ENCODE measurements at regions not wholly inside any gene's neighbourhood (a gene's known extent, or its start where the extent isn't known, plus 50 kb on each side); places are given as distances from the start of the nearest gene placed in this dataset.
"Not testable (repeated sequence)": the region's sequence is repeated elsewhere in the genome, so short reads cannot be mapped to it uniquely, and the experiment has no call there.

- no peak for DNase-seq (ENCODE audit: low read depth, low spot score)
These were observed 273.5 kb upstream of the PLET1 start for GRCh38 chr11:112534208-112534607.

GRCh38 chr11:112537026-112537425 is 276.4 kb upstream of the PLET1 start:
- no peak for TF ChIP-seq CTCF (IDR thresholded peaks at IDR 0.05; ENCODE audit: insufficient read depth, low read length, missing control alignments)
- H3K4me3 ChIP-seq (ENCODE audit: low read depth, low read length): no peak overlapping the region
- ChIA-PET POLR2A (no interaction called here), CTCF (no interaction called here)
- no peak for DNase-seq (ENCODE audit: low read depth, low spot score)

More at GRCh38 chr11:112534208-112534607, 273.5 kb upstream of the PLET1 start:
- CTCF ChIA-PET: no interaction called here
- H3K4me3 ChIP-seq (ENCODE audit: low read depth, low read length): no peak overlapping the region
- POLR2A ChIA-PET: no interaction called here
- TF ChIP-seq CTCF (IDR thresholded peaks at IDR 0.05; ENCODE audit: insufficient read depth, low read length, missing control alignments): no peak

GRCh38 chr11:112537846-112538330 is 277.2 kb upstream of the PLET1 start:
- no peak overlapping the region for H3K4me3 ChIP-seq (ENCODE audit: low read depth, low read length)
- TF ChIP-seq CTCF (IDR thresholded peaks at IDR 0.05; ENCODE audit: insufficient read depth, low read length, missing control alignments): no peak
- DNase-seq (ENCODE audit: low read depth, low spot score): no peak
- CTCF ChIA-PET: no interaction called here
- POLR2A ChIA-PET: no interaction called here

GRCh38 chr11:112538534-112539280 is 278.0 kb upstream of the PLET1 start:
- CTCF ChIA-PET: no interaction called here
- TF ChIP-seq CTCF (IDR thresholded peaks at IDR 0.05; ENCODE audit: insufficient read depth, low read length, missing control alignments): no peak
- no peak overlapping the region for H3K4me3 ChIP-seq (ENCODE audit: low read depth, low read length)
- no peak for DNase-seq (ENCODE audit: low read depth, low spot score)
- POLR2A ChIA-PET: no interaction called here

GRCh38 chr11:112539281-112539555 is 278.6 kb upstream of the PLET1 start:
- POLR2A ChIA-PET; DNase-seq (ENCODE audit: low read depth, low spot score); H3K4me3 ChIP-seq (ENCODE audit: low read depth, low read length); CTCF ChIA-PET: not testable (repeated sequence)

- DNase-seq (ENCODE audit: low read depth, low spot score): no peak
- H3K4me3 ChIP-seq (ENCODE audit: low read depth, low read length): no peak overlapping the region
- ChIA-PET POLR2A (no interaction called here), CTCF (interaction anchor here (2.0 kb wide), 1 partner anchor 16 kb away, joined by 8 read pairs; no protein-coding TSS in a partner anchor)
- TF ChIP-seq CTCF (IDR thresholded peaks at IDR 0.05; ENCODE audit: insufficient read depth, low read length, missing control alignments): no peak
These were observed 279.1 kb upstream of the PLET1 start for GRCh38 chr11:112539741-112540140.

GRCh38 chr11:112540261-112540660 is 279.6 kb upstream of the PLET1 start:
- H3K4me3 ChIP-seq (ENCODE audit: low read depth, low read length): no peak overlapping the region
- TF ChIP-seq CTCF (IDR thresholded peaks at IDR 0.05; ENCODE audit: insufficient read depth, low read length, missing control alignments): no peak
- POLR2A ChIA-PET: no interaction called here
- CTCF ChIA-PET: interaction anchor here (2.0 kb wide), 1 partner anchor 16 kb away, joined by 8 read pairs; no protein-coding TSS in a partner anchor
- DNase-seq (ENCODE audit: low read depth, low spot score): no peak
